ENCODE measurements at regions not wholly inside any gene's neighbourhood (a gene's known extent, or its start where the extent isn't known, plus 50 kb on each side); places are given as distances from the start of the nearest gene placed in this dataset.

- Histone ChIP-seq H3K4me2 (ENCODE audit: low read length) (no peak overlapping the region), H3K79me2 (replicated peaks; ENCODE audit: insufficient read depth, low read length) (no peaks in the 10 kb centered on the region), H3K4me3 (ENCODE audit: low read length) (no peak overlapping the region), H3K9me2 (ENCODE audit: insufficient read depth, low read length) (no peaks in the 10 kb centered on the region), H3K36me3 (ENCODE audit: insufficient read depth, low read length) (no peaks in the 10 kb centered on the region), H3K27me3 (ENCODE audit: insufficient read depth, low read depth, low read length) (no peaks in the 10 kb centered on the region), H3F3A (ENCODE audit: insufficient read depth, low read length, poor library complexity, severe bottlenecking) (no peaks in the 10 kb centered on the region), H3K9ac (ENCODE audit: low read length) (no peak overlapping the region), H4K20me1 (ENCODE audit: insufficient read depth) (no peaks in the 10 kb centered on the region), H2AFZ (ENCODE audit: low read depth, low read length) (no peak overlapping the region), H3K27ac (ENCODE audit: low read length) (no peak overlapping the region), H3K9me3 (ENCODE audit: low read length) (no peaks in the 10 kb centered on the region)
- TF ChIP-seq EZH2 (IDR thresholded peaks at IDR 0.05; ENCODE audit: borderline replicate concordance, insufficient read depth, low read length, poor library complexity, severe bottlenecking) (no peak), TAF1 (IDR thresholded peaks at IDR 0.05; ENCODE audit: low read depth) (no peak)
- TF ChIP-seq, protein P1, sequence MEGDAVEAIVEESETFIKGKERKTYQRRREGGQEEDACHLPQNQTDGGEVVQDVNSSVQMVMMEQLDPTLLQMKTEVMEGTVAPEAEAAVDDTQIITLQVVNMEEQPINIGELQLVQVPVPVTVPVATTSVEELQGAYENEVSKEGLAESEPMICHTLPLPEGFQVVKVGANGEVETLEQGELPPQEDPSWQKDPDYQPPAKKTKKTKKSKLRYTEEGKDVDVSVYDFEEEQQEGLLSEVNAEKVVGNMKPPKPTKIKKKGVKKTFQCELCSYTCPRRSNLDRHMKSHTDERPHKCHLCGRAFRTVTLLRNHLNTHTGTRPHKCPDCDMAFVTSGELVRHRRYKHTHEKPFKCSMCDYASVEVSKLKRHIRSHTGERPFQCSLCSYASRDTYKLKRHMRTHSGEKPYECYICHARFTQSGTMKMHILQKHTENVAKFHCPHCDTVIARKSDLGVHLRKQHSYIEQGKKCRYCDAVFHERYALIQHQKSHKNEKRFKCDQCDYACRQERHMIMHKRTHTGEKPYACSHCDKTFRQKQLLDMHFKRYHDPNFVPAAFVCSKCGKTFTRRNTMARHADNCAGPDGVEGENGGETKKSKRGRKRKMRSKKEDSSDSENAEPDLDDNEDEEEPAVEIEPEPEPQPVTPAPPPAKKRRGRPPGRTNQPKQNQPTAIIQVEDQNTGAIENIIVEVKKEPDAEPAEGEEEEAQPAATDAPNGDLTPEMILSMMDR (IDR thresholded peaks at IDR 0.05; ENCODE audit: poor library complexity, severe bottlenecking): no peak
Observed at GRCh38 chr18:64693766-64694165, 544.9 kb upstream of the LINC00305 start.

DNA sequence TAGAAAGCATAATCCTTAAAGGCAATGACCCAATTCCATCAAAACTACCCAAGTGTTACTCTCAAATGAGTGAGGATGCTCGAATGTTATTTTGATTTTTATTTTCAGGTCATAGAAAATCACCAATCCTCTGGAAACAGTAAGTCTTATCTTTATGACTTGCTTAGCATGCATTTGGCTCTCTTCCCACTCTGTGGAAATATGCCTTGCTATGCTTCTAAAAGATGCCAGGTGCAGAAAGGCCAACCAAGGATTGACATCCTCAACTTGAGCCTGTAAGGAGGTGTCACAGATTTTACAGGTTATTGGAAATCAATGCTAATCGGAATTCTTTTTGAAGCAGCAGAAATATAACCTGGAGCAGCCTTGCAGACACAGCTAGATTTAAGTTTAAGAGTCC lies 543.9 kb upstream of the LINC00305 start:
- no peak overlapping the region for H3K4me2 ChIP-seq (ENCODE audit: low read length)
- H3K27ac ChIP-seq (ENCODE audit: low read length): no peak overlapping the region
- no peaks in the 10 kb centered on the region for H4K20me1 ChIP-seq (ENCODE audit: insufficient read depth)
- no peaks in the 10 kb centered on the region for H3K9me2 ChIP-seq (ENCODE audit: insufficient read depth, low read length)
- no peaks in the 10 kb centered on the region for H3K27me3 ChIP-seq (ENCODE audit: insufficient read depth, low read depth, low read length)
- H3K79me2 ChIP-seq (replicated peaks; ENCODE audit: insufficient read depth, low read length): no peaks in the 10 kb centered on the region
- H2AFZ ChIP-seq (ENCODE audit: low read depth, low read length): no peak overlapping the region
- TF ChIP-seq, protein P1 (IDR thresholded peaks at IDR 0.05; ENCODE audit: poor library complexity, severe bottlenecking): no peak
- no peak for TF ChIP-seq EZH2 (IDR thresholded peaks at IDR 0.05; ENCODE audit: borderline replicate concordance, insufficient read depth, low read length, poor library complexity, severe bottlenecking)
- no peak for TF ChIP-seq EP300 (conservative IDR thresholded peaks at IDR 0.05; ENCODE audit: poor library complexity, severe bottlenecking)
- no peak for TF ChIP-seq REST (IDR thresholded peaks at IDR 0.05; ENCODE audit: borderline replicate concordance)
- no peak for TF ChIP-seq MXI1 (conservative IDR thresholded peaks at IDR 0.05; ENCODE audit: poor library complexity, severe bottlenecking)
- TF ChIP-seq RAD21 (conservative IDR thresholded peaks at IDR 0.05): no peak
- TF ChIP-seq POLR2AphosphoS5 (IDR thresholded peaks at IDR 0.05): no peak
- no peak for TF ChIP-seq SMC3 (conservative IDR thresholded peaks at IDR 0.05; ENCODE audit: poor library complexity)
- no peak for TF ChIP-seq TAF1 (IDR thresholded peaks at IDR 0.05; ENCODE audit: low read depth)
- no peaks in the 10 kb centered on the region for H3K36me3 ChIP-seq (ENCODE audit: insufficient read depth, low read length)
- H3K9me3 ChIP-seq (ENCODE audit: low read length): no peaks in the 10 kb centered on the region
- no peak overlapping the region for H3K9ac ChIP-seq (ENCODE audit: low read length)
- H3F3A ChIP-seq (ENCODE audit: insufficient read depth, low read length, poor library complexity, severe bottlenecking): no peaks in the 10 kb centered on the region
- no peak overlapping the region for H3K4me3 ChIP-seq (ENCODE audit: low read length)

Data from neural cell (in vitro differentiated cells).